Esophagus (tissue), 2 donors: ENCODE measurements at regions not wholly inside any gene's neighbourhood (a gene's known extent, or its start where the extent isn't known, plus 50 kb on each side); places are given as distances from the start of the nearest gene placed in this dataset.
"Not testable (repeated sequence)": the region's sequence is repeated elsewhere in the genome, so short reads cannot be mapped to it uniquely, and the experiment has no call there.

Experiments used
- H3K27ac ChIP-seq, 2 donors: one replicate each; pipeline ENCODE4 v1.5.1; 2013; ENCODE audit warnings: low read depth in 2 of 2, mild to moderate bottlenecking in 2 of 2, inconsistent platforms in 1 of 2, low read length in 1 of 2, moderate library complexity in 1 of 2
- H3K27me3 ChIP-seq, 2 donors: one replicate each; pipeline ENCODE4 v1.6.1; 2013; ENCODE audit warnings: low read length in 2 of 2, control low read depth in 1 of 2, mild to moderate bottlenecking in 1 of 2; ENCODE audit not compliant: insufficient read depth in 2 of 2, control insufficient read depth in 1 of 2
- H3K36me3 ChIP-seq, 2 donors: one replicate each; pipeline ENCODE4 v1.6.1; 2013; ENCODE audit warnings: low read length in 1 of 2; ENCODE audit not compliant: control insufficient read depth in 2 of 2, insufficient read depth in 2 of 2
- H3K4me1 ChIP-seq, 2 donors: one replicate each; pipeline ENCODE4 v1.6.1; 2013; ENCODE audit warnings: low read length in 1 of 2; ENCODE audit not compliant: control insufficient read depth in 2 of 2, insufficient read depth in 2 of 2
- H3K4me3 ChIP-seq, 2 donors: one replicate each; pipeline ENCODE4 v1.5.1; 2013; ENCODE audit warnings: low read length in 2 of 2, mild to moderate bottlenecking in 2 of 2, low read depth in 1 of 2, moderate library complexity in 1 of 2
- H3K9me3 ChIP-seq, 2 donors: one replicate each; pipeline ENCODE4 v1.6.1; 2013; ENCODE audit warnings: mild to moderate bottlenecking in 2 of 2, low read depth in 1 of 2, low read length in 1 of 2, moderate library complexity in 1 of 2; ENCODE audit not compliant: control insufficient read depth in 2 of 2, insufficient read depth in 1 of 2
- WGBS, 2 donors: extraction: QIAGEN DNeasy Blood & Tissue Kit; methylation state at CpG; one replicate each; pipeline ENCODE4 v1.1.7; 2013; 5-methylcytosine and 5-hydroxymethylcytosine counted together
- donor health status: healthy with polysubstance abuse.
- donor health status: Bipolar disorder and iron deficiency.

DNA sequence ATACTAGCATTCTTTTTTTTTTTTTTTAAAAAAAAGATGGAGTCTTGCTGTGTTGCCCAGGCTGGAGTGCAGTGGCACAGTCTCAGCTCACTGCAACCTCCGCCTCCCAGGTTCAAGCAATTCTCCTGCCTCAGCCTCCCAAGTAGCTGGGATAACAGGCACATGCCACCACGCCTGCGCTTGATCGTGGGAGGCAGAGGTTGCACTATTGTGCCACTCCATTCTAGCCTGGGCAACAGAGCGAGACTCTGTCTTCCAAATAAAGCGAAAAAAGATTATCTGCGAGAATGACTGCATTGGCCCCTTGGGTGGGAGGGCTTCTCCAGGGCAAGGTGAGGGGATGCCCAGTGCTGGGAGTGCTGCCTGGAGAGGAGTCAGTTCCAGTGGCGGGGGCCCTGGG lies 1357.1 kb downstream of the CDH12 start:
- not testable (repeated sequence) for H3K4me3 ChIP-seq, H3K4me1 ChIP-seq, H3K9me3 ChIP-seq, H3K27me3 ChIP-seq, H3K36me3 ChIP-seq, H3K27ac ChIP-seq
- 89 to 93% methylated on average over 7 of the region's 8 CpGs for WGBS, 2 donors

DNA sequence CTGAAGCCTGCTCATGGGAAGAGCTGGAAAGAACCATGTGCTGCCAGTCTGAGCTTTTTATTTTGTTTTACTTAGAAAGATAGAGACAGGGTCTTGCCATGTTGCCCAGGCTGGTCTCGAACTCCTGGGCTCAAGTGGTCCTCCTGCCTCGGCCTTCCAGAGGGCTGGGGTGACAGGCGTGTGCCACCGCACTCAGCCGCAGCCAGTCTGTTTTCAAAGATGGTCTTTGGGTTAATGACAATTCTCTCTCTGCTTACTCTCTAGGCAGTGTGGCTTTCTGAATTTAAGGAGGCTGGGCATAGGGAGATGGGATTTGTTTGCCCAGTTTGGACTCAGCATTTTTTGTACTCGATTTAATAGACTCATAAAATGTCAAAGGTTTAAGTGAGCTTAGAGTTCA lies 1357.9 kb downstream of the CDH12 start:
- WGBS, 2 donors: 94 to 97% methylated on average over 6 of the region's 6 CpGs
- not testable (repeated sequence) for H3K27me3 ChIP-seq, H3K27ac ChIP-seq, H3K4me1 ChIP-seq, H3K4me3 ChIP-seq, H3K9me3 ChIP-seq, H3K36me3 ChIP-seq

DNA sequence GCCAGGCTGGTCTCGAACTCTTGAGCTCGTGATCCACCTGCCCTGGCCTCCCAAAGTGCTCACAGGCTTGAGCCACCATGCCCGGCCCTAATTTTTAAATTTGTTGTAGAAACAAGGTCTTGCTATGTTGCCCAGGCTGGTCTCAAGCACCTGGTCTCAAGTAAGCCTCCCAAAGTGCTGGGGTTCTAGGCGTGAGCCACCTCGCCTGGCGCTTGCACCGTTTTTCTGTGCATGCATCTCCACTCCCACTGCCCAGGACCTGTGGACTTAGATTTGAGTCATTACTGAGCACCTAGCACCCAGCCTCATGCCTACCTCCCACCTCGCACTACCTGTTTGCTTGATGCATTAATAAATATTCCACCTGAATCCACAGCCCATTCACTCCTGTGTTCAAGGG lies 1359.1 kb downstream of the CDH12 start:
- not testable (repeated sequence) for H3K4me3 ChIP-seq, H3K27me3 ChIP-seq, H3K9me3 ChIP-seq, H3K27ac ChIP-seq, H3K36me3 ChIP-seq, H3K4me1 ChIP-seq
- 98 to 100% methylated on average over 7 of the region's 8 CpGs for WGBS, 2 donors

DNA sequence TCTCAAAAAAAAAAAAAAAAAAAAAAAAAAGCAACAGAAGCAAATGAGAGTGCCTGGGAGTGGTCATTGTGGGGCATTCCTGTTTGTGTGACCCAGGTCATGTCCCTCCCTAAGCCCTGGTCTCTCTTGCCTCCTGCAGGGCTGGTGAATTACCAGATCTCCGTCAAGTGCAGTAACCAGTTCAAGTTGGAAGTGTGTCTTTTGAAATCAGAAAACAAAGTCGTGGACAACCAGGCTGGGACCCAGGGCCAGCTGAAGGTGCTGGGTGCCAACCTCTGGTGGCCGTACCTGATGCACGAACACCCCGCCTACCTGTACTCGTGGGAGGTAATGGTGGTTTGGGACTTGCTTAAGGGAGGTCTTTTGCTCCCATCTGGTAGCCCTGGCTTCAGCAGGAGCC lies 1362.0 kb downstream of the CDH12 start:
- H3K9me3 ChIP-seq, H3K4me3 ChIP-seq, H3K27ac ChIP-seq, H3K36me3 ChIP-seq, H3K27me3 ChIP-seq, H3K4me1 ChIP-seq: not testable (repeated sequence)
- WGBS, 2 donors: 96 to 98% methylated on average over 6 of the region's 6 CpGs

DNA sequence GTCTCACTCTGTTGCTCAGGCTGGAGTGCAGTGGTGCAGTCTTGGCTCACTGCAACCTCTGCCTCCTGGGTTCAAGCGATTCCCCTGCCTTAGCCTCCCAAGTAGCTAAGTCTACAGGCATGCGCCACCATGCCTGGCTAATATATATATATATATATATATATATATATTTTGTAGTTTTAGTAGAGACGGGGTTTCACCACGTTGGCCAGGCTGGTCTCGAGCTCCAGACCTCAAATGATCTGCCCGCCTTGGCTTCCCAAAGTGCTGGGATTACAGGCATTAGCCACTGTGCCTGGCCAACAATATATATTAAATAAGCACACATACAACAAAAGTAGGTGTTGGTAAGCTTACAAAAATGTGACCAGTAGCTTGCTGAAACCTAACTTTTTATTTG lies 1364.3 kb downstream of the CDH12 start:
- not testable (repeated sequence) for H3K27ac ChIP-seq, H3K36me3 ChIP-seq, H3K9me3 ChIP-seq, H3K4me1 ChIP-seq, H3K4me3 ChIP-seq, H3K27me3 ChIP-seq
- 95 to 98% methylated on average over 6 of the region's 6 CpGs for WGBS, 2 donors

DNA sequence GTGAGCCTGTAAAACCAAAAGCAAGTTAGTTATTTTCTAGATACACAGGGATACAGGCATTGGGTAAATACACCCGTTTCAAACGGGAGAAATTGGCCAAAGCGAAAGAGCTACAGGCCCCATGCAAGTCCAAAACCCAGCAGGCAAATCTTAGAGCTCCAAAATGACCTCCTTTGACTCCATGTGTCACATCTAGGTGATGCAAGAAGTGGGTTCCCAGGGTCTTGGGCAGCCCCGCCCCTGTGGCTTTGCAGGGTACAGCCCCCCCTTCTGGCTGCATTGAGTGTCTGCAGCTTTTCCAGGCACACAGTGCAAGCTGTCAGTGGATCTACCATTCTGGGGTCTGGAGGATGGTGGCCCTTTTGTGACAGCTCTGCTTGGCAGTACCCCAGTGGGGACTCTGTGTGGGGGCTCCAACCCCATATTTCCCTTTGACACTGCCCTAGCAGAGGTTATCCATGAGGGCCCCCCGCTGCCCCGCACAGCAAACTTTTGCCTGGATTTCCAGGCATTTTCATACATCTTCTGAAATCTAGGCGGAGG lies 1367.6 kb downstream of the CDH12 start:
- WGBS, 2 donors: 97 to 98% methylated on average over 7 of the region's 7 CpGs
- H3K27me3 ChIP-seq, H3K9me3 ChIP-seq, H3K36me3 ChIP-seq, H3K4me3 ChIP-seq, H3K27ac ChIP-seq, H3K4me1 ChIP-seq: not testable (repeated sequence)

DNA sequence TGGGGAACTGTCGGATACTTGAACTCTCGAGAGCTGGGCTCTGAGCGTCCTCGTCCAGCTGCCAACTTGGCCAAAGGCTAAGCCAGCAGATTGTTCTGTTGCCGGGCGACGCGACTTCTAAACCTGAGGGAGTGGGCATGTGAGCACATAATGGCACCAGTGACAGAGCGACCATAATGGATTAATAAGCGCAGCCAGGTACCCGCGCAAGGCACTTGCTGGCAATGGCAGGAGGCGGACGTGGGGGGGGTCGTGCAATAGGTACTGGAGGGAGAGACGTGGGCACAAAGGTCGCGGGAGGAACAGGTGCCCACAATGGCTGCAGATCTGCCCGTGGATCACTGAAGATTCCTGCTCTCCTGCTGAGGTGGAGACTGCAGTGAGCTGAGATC lies 1368.7 kb downstream of the CDH12 start:
- WGBS, 2 donors: 99% methylated on average over 14 to 15 of the region's 19 CpGs
- H3K4me1 ChIP-seq, H3K9me3 ChIP-seq, H3K36me3 ChIP-seq, H3K27ac ChIP-seq, H3K27me3 ChIP-seq, H3K4me3 ChIP-seq: not testable (repeated sequence)

DNA sequence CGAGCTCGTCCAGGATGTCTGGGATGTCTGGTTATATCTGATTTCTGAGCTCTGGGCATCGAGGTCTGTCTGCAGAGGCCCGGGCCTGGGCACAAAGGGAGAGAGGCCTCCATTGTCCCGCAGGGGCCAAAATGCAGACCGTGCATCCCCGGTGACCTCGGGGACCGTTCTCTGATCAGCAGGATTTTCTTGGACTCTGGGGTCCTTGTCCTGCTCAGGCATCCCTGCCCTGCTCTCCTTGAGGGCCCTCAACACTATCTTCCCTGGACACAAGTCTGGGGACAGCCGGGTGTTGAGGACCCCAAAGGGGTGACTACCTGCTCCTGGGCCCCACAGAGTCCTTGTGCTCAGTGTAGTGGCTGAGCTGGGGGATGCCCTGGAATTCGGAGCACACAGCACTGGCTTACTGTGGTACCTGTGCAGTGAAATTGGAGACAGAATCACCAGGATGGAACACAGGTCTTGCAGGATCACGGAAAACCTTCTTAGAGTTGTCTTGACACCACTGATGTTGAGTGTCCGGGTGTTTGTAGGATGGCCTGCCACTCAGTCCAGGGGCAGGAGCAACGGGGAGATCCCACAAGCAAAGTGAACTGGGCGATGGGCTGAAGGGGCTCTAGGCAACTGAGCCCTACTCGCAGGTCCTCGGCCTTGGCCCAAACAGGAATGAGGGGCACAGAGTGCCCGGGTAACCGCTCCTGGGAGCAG lies 1369.2 kb downstream of the CDH12 start:
- WGBS, 2 donors: 97 to 98% methylated on average over 18 to 19 of the region's 19 CpGs
- not testable (repeated sequence) for H3K27ac ChIP-seq, H3K4me1 ChIP-seq, H3K4me3 ChIP-seq, H3K36me3 ChIP-seq, H3K9me3 ChIP-seq, H3K27me3 ChIP-seq

DNA sequence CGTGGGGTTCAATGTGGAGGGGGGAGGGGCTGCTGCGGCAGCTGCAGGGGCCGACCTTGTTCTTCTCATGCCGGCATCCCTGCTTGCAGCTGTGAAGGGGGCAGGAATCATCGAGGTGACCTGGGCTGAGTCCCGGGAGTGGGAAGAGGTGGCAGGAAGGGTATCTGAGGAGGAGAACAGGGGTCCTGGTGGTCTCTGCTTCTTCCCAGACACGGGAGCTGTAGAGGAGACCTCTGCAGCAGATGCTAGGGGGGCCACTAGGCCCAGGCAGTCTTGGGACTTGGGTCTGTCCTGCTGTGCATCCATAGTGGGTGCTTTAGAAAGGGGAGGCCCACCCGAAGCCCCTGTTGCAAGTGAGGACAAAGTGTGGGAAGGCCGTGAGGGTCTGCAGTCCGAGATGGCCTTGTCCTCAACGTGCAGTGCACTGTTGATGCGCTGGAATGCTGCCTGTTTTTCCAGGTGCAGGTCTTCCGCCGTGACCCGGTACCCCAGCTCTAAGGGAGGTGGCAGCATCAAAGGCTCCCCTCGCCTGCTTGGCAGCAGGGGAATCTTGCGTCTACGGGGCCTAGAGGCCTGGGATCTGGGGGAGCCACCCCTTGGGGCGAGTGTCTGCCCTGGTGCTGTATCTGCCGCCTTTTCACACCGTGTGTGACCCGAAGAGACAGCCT lies 1370.0 kb downstream of the CDH12 start:
- not testable (repeated sequence) for H3K9me3 ChIP-seq, H3K27me3 ChIP-seq, H3K27ac ChIP-seq, H3K4me3 ChIP-seq, H3K36me3 ChIP-seq, H3K4me1 ChIP-seq
- 96% methylated on average over 18 to 19 of the region's 22 CpGs for WGBS, 2 donors

DNA sequence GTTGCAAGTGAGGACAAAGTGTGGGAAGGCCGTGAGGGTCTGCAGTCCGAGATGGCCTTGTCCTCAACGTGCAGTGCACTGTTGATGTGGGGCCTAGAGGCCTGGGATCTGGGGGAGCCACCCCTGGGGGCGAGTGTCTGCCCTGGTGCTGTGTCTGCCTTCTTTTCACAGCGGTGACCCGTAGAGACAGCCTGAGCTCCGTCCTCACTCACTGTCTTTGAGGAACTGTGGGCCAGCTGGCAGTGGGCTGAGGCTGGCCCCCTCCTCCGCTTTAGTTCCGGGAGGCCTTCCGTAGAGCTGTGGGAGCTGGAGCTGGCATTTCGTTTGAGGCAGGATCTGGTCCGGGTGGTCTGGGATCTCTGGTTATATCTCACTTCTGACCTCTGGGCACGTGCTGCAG lies 1370.6 kb downstream of the CDH12 start:
- 92 to 94% methylated on average over 13 of the region's 13 CpGs for WGBS, 2 donors
- not testable (repeated sequence) for H3K4me1 ChIP-seq

More for the DNA sequence above, 1370.6 kb downstream of the CDH12 start:
- H3K36me3 ChIP-seq, H3K9me3 ChIP-seq, H3K27me3 ChIP-seq, H3K4me3 ChIP-seq, H3K27ac ChIP-seq: not testable (repeated sequence)
